ENCODE measurements at regions not wholly inside any gene's neighbourhood (a gene's known extent, or its start where the extent isn't known, plus 50 kb on each side); places are given as distances from the start of the nearest gene placed in this dataset.

DNA sequence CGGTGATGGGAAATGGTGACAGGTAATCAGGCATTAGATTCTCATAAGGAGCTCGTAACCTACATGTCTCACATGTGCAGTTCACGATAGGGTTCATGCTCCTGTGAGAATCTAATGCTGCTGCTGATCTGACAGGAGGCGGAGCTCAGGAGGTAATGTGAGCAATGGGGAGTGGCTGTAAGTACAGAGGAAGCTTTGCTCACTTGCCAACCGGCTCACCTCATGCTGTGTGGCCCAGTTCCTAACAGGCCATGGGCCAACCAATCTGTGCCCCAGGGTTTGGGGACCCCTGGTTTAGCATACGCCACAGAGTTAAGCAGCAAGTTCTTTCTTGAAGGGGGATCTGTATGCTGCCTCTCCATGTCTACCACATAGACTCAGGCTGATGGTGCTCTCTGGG lies 133.1 kb downstream of the IQUB start:
- DNase-seq = no peak

GRCh38 chr7:123400196-123400595 lies 134.2 kb downstream of the IQUB start:
- DNase-seq = no peak

DNA sequence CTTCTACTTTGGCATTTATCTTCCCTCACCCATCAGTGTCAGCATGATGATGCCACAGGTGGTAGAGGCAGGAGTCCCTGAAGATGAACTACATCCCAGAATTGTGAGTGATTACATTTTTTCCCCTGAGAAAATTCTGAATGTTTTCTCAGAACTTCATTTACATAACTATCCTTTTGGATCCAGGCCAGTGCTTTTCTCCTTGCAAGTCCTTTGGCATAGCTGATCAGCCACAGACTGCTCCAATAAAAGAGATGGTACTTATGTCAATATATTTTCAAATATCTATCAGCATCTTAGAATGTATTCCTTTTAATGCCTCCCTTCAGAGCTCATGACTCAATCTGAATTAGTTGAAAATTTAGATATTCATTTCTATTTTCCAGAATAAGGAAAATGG lies 135.5 kb downstream of the IQUB start:
- DNase-seq = no peak

- DNase-seq = no peak
These were observed 136.6 kb downstream of the IQUB start for GRCh38 chr7:123397746-123398338.

DNA sequence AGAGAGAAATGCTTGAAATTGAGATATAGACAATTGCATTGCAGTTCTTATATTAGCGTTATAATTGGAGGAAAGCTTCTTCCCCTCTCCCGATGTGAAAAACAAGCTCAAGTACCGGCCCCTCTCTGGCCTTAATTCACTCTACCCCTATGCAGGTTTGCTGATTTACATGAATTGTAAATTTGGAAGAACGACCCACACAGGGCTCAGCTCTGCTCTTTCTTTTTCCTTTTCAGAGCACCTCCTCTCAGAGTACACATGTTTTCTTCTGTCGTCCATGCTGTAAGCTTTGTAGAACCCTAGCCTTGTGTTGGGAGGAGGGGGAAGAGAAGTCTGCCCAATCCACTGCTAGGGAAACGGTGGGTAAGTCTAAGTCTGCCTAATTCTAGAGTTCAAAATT lies 140.8 kb downstream of the IQUB start:
- no peak for DNase-seq

GRCh38 chr7:123372368-123372767 lies 162.0 kb downstream of the IQUB start:
- no peak for DNase-seq

DNA sequence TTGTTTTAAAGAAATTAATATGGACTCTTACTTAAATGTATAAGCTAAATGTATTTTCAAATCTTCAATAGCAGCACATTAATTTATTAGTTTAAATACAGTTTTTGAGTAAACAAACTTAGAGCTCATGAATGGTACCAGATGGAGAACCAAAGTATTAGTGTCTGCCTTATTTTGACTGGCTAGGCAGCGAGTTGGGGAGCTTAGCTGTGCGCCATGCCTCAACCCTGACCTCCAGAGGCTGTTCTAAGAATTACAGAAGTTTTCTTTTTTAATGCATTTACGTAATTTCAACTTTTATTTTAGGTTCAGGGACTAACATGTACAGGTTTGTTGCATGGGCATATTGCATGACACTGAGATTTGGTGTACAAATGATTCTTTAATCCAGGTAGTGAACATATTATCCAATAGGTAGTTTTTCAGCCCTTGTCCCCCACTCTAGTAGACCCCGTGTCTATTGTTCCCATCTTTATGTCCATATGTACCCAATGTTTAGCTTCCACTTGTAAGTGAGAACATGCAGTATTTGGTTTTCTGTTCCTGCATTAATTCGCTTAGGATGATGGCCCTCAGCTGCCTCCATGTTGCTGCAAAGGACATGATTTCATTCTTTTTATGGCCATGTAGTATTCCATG lies 166.8 kb downstream of the IQUB start:
- DNase-seq = peak in 1 of 5 experiments; percentile 15

GRCh38 chr7:123367031-123367430 lies 167.3 kb upstream of the SLC13A1 start:
- no peak for DNase-seq

DNA sequence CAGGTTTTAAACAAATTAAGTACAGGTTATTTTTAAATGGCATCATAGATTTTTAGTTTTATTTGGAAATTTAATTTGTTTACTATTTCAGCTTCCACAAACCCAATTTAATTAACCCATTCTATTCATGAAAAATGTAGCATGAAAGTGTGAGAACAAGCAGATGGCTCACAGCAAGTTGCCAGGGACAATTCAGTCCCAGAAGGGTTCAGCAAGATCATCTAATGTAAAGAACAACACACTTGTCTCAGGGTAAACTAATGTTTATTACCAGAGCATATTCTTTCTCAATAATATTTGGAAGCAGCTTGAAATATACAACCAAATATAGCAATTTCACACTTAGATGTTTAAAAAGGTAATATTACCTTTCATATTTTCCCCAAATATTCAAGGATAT lies 166.9 kb upstream of the SLC13A1 start:
- DNase-seq = no peak

GRCh38 chr7:123360631-123361030 lies 160.9 kb upstream of the SLC13A1 start:
- no peak for DNase-seq

DNA sequence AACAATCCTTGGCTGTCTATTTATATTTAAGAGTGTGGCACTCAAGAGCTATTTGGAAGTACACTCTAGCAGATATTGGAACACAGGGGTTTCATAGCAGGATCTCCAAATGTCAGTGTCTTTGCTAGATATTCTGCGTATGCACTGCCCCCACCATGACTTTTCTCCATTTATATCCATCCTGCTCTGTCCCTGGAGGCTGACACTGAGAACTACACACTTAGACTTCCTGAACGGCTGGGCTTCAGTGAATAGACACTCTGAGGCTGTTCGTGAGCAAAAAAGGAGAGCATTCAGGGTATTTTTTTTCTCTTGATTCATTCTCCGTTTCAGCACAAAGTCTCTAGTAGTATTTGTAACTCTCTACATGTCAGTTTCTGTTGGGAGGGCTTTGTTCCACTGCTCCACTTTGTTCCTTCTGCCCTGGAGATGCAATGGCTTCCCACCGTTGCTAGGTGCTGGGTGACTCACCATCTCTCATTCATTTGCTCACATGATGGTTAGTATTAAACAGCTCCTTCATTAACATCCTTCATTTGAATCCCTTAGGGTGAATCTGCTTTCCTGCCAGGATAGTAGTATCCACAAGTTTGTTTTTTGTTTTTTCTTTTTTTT lies 155.9 kb upstream of the SLC13A1 start:
- DNase-seq = no peak

DNA sequence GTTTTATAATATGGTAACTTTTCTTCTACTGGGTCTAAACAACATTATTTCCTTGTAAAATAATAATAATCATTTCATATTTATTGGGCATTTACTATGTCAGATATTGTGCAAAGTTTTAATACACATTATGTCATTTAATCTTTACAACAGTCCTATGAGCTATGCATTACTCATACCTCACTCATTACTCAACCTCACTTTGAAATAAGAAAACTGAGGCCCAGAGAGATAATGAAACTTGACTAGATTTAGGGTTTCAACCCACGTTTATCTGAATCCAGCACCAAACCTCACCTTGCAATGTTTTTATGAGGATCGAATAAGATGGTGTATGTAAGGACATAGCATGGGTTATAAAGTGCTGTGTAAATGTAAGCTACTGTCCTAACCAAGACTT lies 153.2 kb upstream of the SLC13A1 start:
- DNase-seq = no peak

- no peak for DNase-seq
These were observed 152.0 kb upstream of the SLC13A1 start for GRCh38 chr7:123351516-123352505.

GRCh38 chr7:123351027-123351426 lies 151.3 kb upstream of the SLC13A1 start:
- no peak for DNase-seq

DNA sequence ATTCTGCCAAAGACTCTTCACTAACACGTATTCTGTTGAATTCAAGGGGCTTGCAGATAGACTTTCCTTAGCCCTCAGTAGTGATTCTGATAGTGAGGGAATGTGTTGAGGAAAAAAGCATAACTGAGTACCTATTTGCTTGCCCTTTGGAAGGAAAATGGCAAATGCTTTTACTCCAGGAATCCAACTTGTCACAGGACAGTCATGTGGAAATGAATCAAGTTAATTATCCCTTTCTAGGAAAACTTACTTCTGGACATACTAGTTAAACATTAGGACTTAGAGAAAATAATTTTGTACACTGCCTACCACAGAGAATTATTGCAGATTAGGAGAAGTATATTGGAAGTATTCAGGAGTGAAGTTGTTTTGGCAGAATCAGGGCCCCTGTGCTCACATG lies 148.9 kb upstream of the SLC13A1 start:
- DNase-seq = no peak

GRCh38 chr7:123346766-123347165 lies 147.0 kb upstream of the SLC13A1 start:
- DNase-seq = no peak

- DNase-seq = no peak
These were observed 143.8 kb upstream of the SLC13A1 start for GRCh38 chr7:123343611-123344010.

DNA sequence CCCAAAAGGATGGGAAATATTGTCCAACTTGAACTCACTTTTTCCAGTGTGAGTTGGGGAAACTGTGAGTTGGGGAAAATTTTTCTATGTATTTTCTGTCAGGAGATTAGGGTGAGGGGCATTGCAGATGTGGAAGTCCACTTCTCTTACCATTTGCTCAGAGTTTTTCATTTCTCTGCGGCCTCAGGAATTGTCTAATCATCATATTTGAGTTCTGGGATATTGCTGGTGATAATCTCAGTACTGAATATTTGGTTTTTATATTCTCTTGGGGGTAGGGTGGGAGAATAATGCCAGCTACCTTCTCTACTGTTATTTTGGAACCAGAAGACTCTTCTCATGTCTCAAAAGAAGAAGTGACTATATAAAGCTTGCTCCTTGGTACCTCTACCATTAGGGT lies 141.3 kb upstream of the SLC13A1 start:
- DNase-seq = no peak

GRCh38 chr7:123338688-123339087 lies 138.9 kb upstream of the SLC13A1 start:
- no peak for DNase-seq

GRCh38 chr7:123329988-123330643 lies 130.3 kb upstream of the SLC13A1 start:
- DNase-seq = no peak

- DNase-seq = no peak
These were observed 127.9 kb upstream of the SLC13A1 start for GRCh38 chr7:123327661-123328060.

- DNase-seq = no peak
These were observed 124.5 kb upstream of the SLC13A1 start for GRCh38 chr7:123324283-123324682.

- no peak for DNase-seq
These were observed 123.9 kb upstream of the SLC13A1 start for GRCh38 chr7:123323689-123324088.

All from T-helper 2 cell (primary cell).